ENCODE measurements at regions not wholly inside any gene's neighbourhood (a gene's known extent, or its start where the extent isn't known, plus 50 kb on each side); places are given as distances from the start of the nearest gene placed in this dataset.

GRCh38 chr16:62913333-62913732 lies 877.1 kb upstream of the CDH8 start:
- DNase-seq, result no peak

DNA sequence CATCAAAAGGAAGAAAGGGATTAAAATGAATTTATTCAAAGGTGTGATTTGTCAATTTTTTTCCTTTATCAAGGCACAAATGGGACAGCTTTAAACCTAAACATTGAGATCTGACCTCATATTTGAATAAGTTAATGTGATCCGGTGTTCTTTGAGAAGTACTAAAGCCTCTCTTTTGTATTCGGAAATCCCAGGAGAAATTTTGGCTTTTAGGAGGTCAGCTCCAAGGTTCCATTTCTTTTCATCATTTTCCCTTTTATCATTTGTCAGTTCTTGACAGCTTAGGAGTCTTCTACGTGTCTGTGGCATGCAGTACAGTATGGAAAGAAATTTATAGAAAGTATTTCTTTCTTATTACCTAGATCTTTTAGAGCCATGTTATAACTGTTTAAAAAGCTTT lies 873.4 kb upstream of the CDH8 start:
- no peak for DNase-seq

GRCh38 chr16:62907562-62907961 lies 871.3 kb upstream of the CDH8 start:
- DNase-seq, result no peak

DNA sequence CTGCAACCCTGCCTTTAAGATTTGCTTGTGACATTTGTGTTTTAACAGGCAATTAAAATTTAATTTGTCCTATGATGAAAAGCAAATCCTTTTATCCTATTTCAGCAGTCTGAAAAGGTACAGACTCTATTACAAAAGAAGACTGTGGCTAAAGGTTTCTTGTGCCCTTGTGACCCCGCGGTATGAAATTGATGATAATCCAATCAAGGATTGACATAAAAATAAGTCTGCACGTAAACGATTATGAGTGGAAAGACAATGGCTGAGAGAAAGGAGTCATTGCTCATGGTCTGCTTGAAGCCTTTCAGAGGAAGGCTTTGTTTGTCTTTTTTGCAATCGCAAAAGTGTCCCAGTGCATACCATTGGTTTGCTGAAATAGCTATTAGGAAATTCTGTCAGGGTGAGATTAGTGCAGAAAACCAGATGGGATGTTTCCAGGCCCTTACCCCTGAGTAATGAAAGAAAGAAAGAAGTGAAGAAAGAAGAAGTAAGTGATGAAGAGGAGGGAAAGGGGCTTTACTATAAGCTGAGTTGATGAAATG lies 867.8 kb upstream of the CDH8 start:
- DNase-seq, result no peak

DNA sequence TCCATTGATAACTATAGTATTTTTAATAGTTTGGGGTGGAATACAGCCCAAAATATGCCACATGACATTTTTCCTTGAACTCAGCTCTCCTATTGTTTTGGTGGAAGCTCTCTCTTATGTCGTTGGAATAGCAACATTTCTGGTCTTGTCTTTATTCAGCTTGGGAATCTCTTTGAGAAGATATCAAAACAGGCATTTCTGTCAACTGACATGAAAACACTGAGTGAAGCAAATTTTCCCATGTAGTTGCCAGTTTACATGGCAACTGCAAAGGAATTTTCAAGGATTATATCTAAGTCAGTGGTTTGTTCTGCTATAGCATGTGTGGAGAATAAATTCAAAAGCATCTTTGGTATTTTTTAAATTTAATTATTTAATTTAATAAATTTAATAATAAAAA lies 863.5 kb upstream of the CDH8 start:
- DNase-seq, result no peak

DNA sequence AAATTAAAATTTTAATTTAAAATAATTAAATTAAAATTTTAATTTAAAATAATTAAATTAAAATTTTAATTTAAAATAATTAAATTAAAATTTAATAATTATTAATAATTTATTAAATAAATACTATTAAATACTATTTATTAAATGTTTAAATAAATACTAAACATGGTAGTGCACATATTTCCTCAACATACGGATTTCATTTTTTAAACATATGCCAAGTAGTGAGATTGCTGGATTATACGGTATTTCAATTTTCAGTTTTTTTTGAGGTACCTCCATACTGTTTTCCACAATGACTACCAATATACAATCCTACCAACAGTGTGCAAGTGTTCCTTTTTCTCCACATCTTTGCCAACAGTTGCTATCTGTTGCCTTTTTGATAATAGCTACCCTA lies 852.9 kb upstream of the CDH8 start:
- no peak for DNase-seq

DNA sequence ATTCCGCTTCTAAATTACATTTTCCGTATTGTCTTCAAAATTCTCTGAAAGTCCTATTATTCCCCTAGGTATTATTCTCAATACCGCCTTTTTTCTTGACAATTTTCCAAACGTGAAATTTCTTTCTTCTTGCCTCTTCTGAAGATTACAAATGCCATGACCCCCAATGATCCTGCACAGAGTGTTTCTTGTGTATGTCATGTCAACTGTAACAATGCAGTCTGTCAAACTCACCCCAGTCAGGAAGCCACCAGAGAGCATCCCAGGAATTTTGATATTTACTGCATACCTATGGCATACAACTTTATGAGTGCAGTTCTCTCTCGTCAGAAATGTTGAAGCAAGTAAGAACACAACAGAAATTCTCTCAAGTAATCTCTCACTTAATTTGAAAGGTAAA lies 847.3 kb upstream of the CDH8 start:
- DNase-seq, result no peak

DNA sequence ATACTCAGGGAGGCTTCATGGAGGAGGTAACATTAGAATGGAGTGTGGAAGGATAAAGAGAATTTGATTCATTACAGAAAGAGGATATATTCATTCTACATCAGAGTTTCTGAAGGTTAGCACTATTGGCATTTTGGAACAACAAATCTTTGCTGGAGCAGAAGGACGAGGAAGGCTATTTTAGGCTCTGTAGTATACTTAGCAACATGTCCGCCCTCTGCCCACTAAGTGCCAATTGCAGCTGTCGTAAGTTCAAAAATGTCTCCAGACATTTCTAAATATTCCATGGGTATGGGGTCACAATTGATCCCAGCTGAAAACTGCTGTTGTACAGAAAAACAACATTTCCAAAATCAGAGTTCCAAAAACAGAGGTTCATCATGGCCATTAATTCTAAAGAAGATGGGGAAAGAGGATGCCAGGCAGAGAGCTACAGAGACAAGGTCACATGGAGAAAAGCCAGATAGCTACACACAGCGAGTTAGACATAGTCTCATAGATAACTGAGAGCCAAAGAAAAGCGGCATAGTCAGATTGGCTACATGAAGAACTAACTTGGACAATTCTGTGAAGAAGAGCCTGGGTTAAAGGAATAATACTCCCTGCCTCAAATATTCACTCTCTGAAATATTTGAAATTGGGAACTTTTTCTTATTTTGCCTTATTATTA lies 846.4 kb upstream of the CDH8 start:
- no peak for DNase-seq

GRCh38 chr16:62876133-62876532 lies 839.9 kb upstream of the CDH8 start:
- DNase-seq, result no peak

DNA sequence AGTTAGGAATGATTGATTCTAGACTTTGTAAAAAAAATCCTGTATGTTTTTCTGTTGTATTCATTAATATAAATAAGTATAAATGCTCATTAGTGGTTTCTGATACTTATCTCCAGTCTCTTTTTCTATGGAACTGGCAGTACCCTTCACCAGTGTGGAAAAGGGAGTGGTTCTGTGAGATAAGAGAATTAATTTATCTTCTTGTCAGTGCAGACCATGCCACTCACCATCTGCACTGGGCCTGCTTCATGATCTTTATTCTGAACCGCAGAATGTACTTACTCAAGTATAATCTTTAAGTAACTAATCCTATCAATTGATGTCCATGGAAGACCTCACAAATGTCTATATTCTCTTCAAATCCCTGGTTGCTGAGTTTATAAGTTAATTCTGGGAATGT lies 836.1 kb upstream of the CDH8 start:
- DNase-seq, result no peak

DNA sequence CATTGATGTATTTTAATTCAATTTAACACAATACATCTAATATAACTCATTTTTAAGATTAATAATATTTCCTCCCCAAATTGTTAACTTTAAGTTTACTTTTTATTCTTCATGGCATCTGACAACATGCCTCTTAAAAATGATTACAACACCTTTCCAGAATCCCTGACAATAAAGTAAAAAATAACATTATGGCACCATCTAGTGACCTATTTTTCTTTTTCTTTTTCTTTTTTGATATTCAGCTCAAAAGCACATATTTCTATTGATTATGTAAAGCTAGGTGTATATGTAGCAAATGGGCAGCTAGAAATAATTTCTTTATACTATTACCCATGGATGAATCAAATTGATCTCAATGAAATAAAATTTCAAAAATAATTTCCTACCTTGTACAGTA lies 834.3 kb upstream of the CDH8 start:
- no peak for DNase-seq

- no peak for DNase-seq
Observed at GRCh38 chr16:62869837-62870236, 833.6 kb upstream of the CDH8 start.

GRCh38 chr16:62863139-62863538 lies 826.9 kb upstream of the CDH8 start:
- DNase-seq, result no peak

GRCh38 chr16:62853887-62854286 lies 817.6 kb upstream of the CDH8 start:
- no peak for DNase-seq

DNA sequence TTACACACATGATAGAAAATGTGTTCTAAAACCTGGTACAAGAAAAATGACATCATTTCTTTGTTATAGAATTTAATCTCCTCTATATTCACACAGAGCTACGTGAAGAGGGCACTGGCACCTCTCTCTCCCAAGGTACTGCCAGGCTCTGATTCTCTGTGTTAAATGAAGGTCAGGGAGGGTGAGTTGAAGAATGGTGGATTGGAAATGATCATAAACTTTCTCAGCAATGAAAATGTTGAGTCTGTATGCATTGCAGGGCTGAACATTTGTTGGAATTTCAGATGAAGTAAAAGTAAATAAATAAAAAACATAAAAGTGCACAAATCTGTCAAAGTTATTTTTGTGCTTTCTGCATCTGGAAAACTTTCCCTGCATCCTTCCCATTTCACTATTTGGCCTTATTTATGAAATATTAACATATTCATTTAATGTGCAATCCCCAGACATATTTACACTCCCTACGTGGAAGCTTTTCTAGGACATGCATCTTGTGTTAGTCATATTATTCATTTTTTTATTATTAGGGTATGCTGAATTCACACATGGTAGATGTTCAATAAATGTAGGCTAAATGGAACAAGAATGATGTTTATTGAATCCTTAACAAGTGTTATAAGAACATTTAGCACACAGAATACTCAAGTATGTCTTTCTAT lies 810.3 kb upstream of the CDH8 start:
- no peak for DNase-seq

DNA sequence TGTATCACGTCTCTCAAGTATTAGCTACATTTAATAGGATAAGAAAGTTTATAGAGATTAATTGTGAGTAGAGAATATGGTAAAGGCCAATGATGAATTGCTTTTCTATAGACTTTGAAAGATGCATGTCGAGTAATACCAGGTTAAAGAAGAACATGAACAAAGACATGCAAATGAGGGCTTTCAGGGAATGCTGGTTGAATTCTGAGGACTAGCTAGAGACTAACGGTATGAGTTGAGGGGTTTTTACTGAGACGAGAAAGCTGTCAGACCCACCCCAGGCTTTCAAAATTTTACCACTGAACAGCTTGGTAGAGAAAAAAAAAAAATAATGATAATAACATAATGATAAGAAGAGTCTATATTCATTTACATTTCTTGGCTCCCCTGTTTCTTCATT lies 796.0 kb upstream of the CDH8 start:
- no peak for DNase-seq

DNA sequence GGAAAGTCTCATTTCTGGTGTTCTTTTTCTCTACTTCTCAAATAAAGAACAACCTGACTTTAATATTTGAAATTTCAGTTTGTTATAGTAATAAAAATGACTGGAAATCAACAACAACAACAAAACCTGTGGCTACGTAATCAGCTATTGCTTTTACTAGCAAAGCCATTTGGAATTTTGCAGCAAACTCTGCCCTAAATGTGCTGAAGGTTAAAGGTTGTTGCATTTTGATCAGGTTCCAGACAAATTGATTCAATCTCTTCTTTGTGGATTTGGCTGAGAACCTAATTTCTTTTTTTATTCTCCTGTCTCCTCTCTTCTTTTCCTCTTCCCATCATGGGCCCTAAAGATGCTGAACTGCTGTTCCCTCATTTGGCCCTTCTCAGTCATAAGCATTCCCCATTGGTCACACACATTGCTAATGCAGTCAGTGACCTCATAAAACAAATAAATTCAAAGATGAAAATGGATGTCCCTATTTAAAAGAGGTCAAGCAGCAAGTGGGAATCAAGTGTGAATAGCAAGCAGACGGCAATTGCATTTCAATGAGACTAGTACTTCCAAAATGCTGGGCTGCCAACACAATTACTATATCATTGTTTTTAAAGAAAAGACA lies 795.1 kb upstream of the CDH8 start:
- no peak for DNase-seq

GRCh38 chr16:62829607-62830006 lies 793.4 kb upstream of the CDH8 start:
- DNase-seq, result no peak

GRCh38 chr16:62829084-62829483 lies 792.8 kb upstream of the CDH8 start:
- no peak for DNase-seq

DNA sequence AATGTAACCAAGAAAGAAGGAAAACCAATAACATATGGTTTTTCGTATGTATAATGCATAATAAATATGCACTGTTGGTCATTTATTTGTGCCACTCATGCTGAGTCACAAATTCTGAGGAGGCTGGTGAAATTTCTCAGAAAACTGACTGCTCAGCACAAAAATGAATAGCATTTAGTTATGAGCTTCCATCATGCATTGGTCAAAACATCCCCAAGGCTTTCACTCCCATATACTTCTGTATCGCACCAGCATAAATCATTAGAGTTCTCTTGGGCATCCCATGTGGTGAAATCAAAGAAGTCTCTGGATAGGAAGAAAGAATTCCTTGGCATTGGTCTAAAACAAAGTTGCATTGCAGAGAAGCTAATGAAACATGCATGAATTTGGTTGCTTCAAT lies 785.6 kb upstream of the CDH8 start:
- DNase-seq, result no peak

DNA sequence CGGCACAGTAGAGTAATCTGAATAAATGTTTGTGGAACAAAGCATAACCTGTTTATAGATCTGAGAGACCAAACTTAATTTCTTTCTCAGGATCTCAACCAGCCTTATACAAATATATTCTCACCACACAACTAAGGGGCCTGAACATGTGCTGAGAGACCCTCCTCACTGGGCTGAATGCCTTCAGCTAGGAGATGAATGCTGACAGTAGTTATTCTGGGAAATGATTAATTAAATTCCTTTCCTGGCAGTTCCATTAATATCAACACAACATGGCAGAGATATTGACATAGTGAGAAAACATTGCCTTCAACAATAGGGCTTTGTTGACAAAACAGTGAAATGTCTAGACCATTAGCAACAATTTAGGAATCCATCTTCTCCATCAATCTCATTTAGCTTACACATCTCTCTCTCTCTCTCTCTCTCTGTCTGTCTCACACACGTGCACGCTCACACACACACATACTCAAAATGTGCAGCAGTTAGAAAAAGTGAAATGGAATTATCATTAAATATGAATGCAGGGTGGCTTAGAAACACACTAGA lies 780.8 kb upstream of the CDH8 start:
- DNase-seq, result no peak

DNA sequence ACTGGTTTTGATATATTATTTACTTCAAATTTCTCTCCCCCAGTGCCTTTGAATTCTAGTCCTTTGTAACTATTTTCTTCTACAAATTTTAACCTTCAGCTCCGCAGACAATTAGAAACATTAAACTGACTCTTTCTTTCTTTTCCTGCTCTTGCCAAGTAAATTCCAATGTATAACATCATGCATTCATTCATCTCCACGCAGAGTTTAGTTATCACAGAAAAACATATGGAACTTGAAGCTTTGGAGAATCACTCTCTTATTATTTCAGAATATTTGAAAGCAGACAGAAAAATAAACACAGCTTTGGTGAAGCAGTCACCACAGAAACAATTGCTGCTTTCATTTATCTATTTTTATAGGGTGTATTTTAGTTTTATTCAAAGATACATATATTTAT lies 778.7 kb upstream of the CDH8 start:
- DNase-seq, result no peak

GRCh38 chr16:62805221-62805857 lies 769.1 kb upstream of the CDH8 start:
- DNase-seq, result no peak

DNA sequence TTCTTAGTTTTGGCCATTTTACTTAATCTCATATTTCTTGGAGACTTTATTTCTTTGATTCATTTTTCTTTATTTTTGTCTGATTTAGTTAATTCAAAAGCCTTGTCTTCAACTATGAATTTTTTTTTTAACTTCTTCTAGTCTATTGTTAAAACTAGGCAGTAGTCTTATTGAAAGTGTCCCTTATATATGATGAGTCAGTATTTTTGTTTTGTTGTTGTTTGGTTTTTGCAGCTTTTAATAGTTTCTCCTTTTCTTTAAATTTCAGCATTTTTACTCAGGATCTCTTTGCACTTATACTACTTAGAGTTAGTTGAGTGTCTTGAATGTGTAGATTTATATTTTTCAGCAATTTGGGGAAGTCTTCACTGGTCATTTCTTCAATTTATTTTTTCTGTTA lies 758.5 kb upstream of the CDH8 start:
- no peak for DNase-seq

Measured in NCI-H226 (cell line).